HG02642 (cell line): ENCODE measurements at regions not wholly inside any gene's neighbourhood (a gene's known extent, or its start where the extent isn't known, plus 50 kb on each side); places are given as distances from the start of the nearest gene placed in this dataset.

Experiments used
- ATAC-seq: cut with Tn5 transposase; IDR thresholded peaks from one replicate; pipeline ENCODE4 v1.9.1; 2021; ENCODE audit warnings: mild to moderate bottlenecking; ENCODE audit not compliant: unreplicated experiment, poor library complexity

DNA sequence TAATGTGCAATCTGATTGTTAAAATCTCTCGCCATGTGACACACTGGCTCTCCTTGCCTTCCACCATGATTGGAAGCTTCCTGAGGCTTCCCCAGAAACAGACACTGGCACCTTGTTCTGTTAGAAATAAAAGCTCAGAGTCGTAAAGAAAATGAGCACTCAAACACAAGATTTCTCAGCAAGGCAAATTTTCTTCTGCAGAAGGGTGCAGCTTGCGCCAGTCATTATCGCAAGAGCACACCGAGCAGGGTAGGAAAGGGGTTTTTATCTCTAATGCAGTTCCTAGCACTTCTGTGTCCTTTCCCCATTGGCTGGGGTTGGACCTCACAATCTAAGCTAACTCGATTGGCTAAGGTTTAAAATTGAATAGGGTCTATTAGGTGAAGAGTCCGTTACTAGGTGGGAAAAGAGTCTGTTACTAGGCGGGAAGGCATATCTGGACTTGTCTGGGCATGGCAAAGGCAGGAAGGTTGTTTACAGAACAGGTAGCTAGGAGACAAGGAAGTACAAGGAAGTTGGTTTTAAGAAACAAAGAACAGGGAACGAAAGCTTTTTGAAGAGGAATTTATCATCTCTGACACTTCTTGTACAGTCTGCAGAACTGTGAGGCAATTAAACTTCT lies 62.6 kb upstream of the BICD1 start:
- no peak for ATAC-seq

GRCh38 chr12:32047357-32048212 lies 59.1 kb upstream of the BICD1 start:
- ATAC-seq, result no peak

GRCh38 chr12:32048791-32049190 lies 57.9 kb upstream of the BICD1 start:
- ATAC-seq, result no peak

- ATAC-seq, result no peak
Observed at GRCh38 chr12:32049956-32050355, 56.7 kb upstream of the BICD1 start.

DNA sequence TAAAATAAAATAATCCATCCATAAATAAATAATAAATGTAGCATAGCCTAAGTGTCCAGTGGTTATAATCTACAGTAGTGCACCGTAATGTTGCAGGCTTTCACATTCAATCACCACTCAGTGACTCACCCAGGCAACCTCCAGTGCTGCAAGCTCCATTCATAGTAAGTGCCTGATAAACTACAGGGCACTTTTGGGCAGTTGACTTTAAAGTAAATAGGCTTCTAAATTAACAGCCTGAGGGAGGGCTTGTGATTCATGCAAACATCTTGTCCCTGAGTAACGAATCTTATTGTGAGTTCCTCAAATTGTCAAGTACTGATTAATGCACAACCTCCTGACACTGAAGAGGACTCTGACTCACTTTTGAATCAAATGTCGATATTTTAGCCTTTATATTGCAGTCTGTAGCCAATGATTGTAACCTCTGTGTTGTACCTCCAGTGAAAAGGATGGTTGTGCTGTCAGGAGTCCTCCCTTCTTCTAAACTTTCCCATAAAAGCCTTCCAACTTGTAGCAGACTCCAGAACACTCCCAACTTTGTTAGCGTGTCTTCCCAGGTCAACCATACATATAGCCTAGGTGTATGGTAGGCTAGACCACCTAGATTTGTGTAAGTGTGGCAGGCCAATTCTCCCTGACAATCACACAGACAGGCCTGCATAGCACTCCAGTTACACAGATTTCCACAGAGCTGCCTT lies 55.0 kb upstream of the BICD1 start:
- no peak for ATAC-seq

- ATAC-seq, result no peak
Observed at GRCh38 chr12:32052212-32052713, 54.4 kb upstream of the BICD1 start.

DNA sequence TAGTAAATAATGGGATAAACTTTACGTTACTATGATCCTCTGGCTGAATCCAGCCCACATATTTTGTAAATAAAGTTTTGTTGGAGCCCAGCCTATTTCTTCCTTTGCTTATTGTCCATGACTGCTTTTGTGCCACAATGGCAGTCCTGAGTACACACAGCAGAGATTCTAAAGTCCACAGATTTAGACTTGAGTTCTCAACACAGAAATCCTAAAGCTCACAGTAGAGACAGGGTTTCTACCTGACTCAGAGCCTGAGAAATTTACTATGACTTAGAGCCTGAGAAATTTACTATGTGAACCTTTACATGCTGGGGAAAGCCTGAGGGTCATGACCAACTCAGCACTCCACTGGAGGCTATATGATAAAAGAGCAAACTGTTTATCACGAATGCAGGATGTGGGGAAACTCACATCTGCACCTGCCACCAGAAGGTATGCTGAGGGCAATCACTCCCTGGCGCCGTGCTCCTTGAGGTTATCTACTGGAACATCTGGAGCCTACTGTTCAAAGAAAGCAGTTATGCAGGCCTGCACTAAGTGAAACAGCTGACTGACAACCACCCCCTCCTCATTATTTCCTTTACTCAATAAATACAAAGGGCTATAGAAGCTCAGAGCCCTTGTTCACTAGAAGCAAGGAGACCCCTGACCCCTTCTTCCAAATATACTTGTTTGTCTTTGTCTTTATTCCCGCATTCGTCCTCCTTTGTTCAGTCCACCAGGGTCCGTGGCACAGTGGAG lies 52.6 kb upstream of the BICD1 start:
- ATAC-seq, result no peak
